ENCODE measurements at regions not wholly inside any gene's neighbourhood (a gene's known extent, or its start where the extent isn't known, plus 50 kb on each side); places are given as distances from the start of the nearest gene placed in this dataset.
"Not testable (repeated sequence)": the region's sequence is repeated elsewhere in the genome, so short reads cannot be mapped to it uniquely, and the experiment has no call there.

DNA sequence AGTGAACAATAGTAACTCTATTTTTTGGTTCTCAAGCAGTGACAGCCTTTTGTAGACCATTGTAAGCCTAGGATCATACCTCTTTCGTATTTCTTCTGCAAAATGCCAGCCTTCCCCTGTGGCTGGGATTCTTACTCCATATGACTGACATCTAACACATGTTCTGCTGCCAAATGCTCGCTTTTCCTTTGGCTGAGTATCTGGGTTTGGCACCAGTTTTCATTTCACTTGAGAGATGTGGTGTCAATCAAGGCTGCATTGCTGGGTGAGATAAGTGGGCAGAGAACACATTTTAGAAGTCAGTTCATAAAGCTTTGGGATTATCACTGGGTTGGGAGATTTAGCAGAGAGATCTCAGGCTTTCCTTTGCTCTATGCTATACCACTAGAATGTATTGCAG, 514.7 kb upstream of the SGO1 start:
- no peak for DNase-seq

DNA sequence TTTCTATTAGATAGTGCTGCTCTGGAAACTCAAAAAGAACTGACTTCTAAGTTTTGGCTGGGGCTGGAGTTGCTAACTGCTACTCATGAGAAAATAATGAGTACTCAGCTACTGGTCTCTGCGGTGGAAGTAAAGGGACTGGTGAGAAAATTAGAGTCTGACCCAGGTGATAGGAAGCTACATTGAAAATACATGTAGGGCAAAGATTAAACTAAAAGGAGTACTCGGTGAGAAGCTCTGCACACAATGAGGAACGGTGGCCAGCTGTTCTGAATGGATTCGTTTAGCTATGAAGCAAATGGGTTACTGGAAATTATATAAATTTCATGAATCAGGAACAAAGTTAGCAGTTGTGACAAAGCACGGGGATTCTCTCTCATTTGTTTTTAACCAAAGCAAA, 512.9 kb upstream of the SGO1 start:
- DNase-seq, result no peak

GRCh38 chr3:20696388-20697150, 510.6 kb upstream of the SGO1 start:
- DNase-seq, result no peak

DNA sequence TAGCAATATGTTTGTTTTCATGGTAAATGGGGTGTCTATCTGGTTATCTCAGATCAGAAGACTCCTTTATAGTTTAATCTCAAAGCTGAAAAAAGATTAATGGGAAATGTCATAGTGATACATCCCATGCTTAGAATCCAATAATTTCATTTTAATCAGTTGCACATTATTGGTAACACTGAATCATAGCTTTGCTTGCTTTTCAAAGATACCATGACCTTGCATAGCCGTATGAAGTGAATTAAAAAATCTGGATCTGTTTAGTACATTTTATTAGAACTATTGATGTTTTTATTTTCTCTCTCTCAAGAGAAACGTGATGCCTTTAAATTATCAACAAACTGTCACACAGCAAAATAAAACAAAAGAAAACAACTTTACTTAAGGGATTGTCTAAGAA, 506.7 kb upstream of the SGO1 start:
- DNase-seq, result no peak

- no peak for DNase-seq
These were observed 497.9 kb upstream of the SGO1 start for GRCh38 chr3:20683910-20684309.

DNA sequence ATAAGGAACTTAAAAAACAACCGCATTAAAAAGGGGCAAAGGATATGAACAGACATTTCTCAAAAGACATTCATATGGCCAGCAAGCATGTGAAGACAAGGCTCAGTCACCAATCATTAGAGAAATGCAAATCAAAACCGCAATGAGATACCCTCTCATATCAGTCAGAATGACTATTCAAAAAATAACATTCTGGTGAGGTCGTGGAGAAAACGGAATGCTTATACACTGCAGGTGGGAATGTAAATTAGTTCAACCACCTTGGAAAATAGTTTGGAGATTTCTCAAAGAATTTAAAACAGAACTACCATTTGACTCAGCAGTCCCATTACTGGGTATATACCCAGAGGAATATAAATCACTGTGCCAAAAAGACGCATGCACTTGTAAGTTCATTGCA, 496.6 kb upstream of the SGO1 start:
- DNase-seq, result no peak

DNA sequence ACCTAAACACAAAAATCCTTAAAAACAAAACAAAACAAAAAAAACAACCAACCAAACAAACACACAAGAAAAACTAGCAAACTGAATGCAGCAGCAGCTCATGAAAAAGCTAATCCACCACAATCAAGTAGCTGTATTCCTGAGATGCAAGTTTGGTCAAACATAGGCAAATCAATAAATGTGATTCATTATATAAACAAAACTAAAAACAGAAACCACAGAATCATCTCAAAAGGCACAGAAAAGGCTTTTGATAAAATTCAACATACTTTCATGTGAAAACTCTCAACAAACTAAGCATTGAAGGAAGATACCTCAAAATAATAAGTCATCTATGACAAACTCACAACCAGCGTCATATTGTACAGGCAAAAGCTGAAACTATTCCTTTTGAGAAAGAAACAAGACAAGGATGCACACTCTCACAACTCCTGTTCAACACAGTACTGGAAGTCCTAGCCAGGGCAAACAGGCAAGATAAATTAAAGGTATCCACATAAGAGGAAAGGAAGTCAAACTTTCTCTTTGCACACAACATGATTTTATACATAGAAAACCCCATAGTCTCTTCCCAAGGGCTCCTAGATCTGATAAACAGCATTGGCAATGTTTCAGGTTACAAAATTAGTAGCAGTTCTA, 495.1 kb upstream of the SGO1 start:
- no peak for DNase-seq

DNA sequence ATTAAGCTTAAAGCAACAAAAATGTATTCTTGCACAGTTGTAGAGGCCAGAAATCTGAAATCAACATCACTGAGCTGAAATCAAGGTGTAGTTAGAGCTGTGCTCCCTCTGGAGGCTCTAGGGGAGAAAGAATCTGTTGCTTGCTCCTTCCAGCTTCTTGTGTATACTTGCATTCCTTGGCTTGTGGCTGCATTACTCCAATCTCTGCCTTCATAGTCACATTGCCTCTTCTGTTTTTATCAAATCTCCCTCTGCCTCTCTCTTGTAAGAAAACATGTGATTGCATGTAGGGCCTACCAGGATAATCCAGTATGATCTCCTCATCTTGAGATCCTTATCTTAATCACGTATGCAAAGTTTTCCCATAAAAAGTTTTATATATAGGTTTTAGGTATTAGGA, 487.9 kb upstream of the SGO1 start:
- no peak for DNase-seq

DNA sequence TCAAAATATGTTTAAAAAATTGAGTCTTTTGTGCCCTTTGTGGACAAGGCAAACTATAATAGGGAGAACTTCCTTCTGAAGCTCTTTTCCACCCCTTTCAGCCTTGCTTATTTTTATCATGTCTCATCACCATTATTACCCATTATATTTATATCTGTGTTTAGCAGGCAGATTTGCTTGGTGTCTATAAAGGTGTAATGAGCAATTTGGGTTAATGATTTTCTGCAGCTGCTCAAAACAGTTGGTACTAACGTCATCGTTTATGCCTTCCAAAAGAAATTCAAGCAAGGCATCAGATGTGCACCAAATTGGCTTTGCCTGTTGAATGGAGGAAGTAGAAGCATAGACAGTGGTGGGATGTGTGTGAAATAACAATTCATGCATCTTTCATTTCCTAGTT, 483.7 kb upstream of the SGO1 start:
- DNase-seq, result no peak

- DNase-seq, result no peak
These were observed 483.2 kb upstream of the SGO1 start for GRCh38 chr3:20669184-20669583.

GRCh38 chr3:20668411-20668810, 482.4 kb upstream of the SGO1 start:
- no peak for DNase-seq

DNA sequence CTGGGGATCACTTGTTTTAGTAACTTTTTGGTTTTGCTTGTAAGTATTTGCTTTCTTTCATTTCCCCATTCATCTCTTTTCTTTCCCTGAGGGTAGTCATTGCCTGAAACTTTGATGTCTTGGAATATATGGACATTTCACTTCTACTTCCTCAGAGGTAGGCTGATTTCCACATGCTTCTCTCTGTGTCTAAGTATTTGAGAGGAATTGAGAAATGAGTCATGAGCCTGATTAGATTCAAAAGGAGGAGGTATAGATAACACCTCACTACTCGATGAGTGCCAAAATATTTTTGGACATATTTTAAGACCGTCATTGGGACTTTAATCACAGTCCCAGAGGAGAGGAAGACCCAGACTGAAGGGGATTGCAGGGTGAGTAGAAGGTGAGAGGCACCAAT, 480.1 kb upstream of the SGO1 start:
- DNase-seq, result no peak

DNA sequence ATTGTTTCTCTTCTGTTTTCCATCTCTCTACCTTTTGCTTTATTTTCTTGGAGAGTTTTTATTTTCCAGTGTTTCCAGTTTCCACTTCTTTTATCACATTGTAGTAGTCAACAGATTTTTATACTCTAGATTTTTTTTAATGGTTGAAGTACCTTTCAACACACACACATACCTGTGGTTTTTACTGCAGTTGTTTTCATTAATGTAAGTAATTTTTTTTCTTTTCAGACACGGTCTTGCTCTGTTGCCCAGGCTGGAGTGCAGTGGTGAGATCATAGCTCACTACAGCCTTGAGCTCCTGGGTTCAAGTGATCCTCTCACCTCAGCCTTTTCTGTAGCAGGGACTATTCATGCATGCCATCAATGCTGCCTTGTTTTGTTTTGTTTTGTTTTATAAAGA, 472.5 kb upstream of the SGO1 start:
- DNase-seq, result no peak

- no peak for DNase-seq
These were observed 471.6 kb upstream of the SGO1 start for GRCh38 chr3:20657560-20657959.

DNA sequence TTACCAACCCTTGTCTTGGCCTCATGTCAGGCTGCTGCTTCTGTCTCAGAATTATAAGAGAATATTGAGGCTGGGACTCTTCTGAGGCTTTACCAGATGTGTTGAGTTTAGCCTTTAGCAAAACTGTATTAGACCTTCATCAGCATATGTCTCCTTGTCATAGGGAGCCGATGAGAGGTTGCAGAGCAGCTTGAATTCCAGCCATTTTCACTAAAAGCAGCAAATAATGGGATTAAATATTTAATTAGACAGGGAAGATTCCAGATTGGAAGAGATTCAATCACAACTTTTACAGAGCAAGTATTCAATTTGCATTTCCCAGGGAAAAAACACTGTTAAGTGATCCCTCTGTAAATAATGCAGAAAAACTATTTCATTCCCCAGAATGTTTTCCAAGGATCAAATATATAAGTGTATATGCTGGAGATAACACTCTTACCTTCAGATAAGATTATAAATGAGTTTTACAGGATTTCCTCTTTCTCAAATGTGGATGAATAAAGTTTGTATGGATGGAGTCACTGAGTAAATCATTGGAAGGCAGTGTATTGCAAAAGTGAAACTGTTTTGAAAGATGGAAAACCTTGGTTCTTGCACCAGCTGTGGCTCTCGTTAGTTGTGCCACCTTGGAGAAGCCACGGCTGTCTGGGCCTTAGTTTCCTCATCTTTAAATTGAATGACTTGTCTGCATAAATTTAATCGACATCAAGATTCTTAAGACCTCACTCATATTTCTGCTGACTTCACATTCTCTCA, 466.4 kb upstream of the SGO1 start:
- no peak for DNase-seq

GRCh38 chr3:20648921-20649381, 462.9 kb upstream of the SGO1 start:
- DNase-seq, result no peak

- DNase-seq, result no peak
These were observed 462.3 kb upstream of the SGO1 start for GRCh38 chr3:20648294-20648693.

- no peak for DNase-seq
These were observed 460.4 kb upstream of the SGO1 start for GRCh38 chr3:20646425-20646824.

DNA sequence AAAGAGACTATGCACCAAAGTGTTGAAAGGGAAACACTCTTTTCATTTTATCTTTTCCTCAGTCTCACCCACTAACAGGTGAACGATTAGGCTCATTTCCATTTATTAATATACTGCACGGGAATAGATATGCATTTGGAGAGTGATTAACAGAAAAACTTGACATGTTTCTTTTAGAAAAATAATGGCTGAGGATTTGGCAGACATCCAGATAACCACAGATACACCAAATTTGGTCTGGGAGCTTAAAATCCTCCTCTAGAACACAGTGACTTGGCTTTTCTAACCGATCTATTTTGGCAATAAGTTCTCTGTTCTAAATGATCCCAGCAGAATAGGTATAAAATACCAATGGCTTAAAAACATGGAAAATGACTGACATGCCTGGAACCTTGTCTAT, 459.3 kb upstream of the SGO1 start:
- DNase-seq, result no peak

- DNase-seq, result no peak
These were observed 451.7 kb upstream of the SGO1 start for GRCh38 chr3:20637729-20638128.

DNA sequence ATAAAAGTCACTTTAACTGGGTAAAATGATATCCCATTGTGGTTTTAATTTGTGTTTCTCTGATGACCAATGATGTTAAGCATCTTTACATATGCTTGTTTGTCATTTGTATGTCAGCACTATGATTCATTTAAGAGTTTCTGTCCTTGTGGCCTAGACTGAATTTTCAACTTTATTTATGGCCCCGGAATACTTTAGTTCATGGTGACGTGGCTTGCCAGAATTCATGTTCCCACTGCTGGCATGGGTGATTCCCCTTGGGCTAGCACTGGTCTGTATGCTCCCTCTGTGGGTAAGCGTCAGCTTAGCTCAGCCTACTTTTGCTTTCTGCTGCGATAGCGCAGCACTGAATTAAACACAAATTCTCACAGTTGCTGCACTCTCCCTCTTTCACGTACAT, 436.3 kb upstream of the SGO1 start:
- DNase-seq, result no peak

- DNase-seq, result not testable (repeated sequence)
These were observed 432.6 kb upstream of the SGO1 start for GRCh38 chr3:20618621-20619020.

- DNase-seq, result not testable (repeated sequence)
These were observed 432.2 kb upstream of the SGO1 start for GRCh38 chr3:20618181-20618580.

- DNase-seq, result not testable (repeated sequence)
These were observed 430.0 kb upstream of the SGO1 start for GRCh38 chr3:20615982-20616381.

All from NCI-H748 treated with DMSO at 0.1 percent for 48 hours (cell line).